HL-60/S4 (cell line): ENCODE measurements at regions not wholly inside any gene's neighbourhood (a gene's known extent, or its start where the extent isn't known, plus 50 kb on each side); places are given as distances from the start of the nearest gene placed in this dataset.

Experiments
- in situ Hi-C: fragments of 300-500 bp; cut with MboI; formaldehyde crosslinking; loops from 2 replicates; pipeline ENCODE4 v1.14.3; 2022; ENCODE audit warnings: low sequenced_read_pairs

GRCh38 chr4:164446516-164446915, 307.4 kb upstream of the SMIM31 start:
- in situ Hi-C loops, result no loop called here

GRCh38 chr4:164461901-164462300, 292.0 kb upstream of the SMIM31 start:
- in situ Hi-C loops, result no loop called here

- in situ Hi-C loops, result no loop called here
Measured at GRCh38 chr4:164462471-164462870, 291.5 kb upstream of the SMIM31 start.

GRCh38 chr4:164464313-164464712, 289.6 kb upstream of the SMIM31 start:
- in situ Hi-C loops, result no loop called here

- in situ Hi-C loops, result no loop called here
Measured at GRCh38 chr4:164467493-164467892, 286.4 kb upstream of the SMIM31 start.

- in situ Hi-C loops, result no loop called here
Measured at GRCh38 chr4:164481306-164482091, 272.4 kb upstream of the SMIM31 start.

GRCh38 chr4:164482092-164482404, 271.9 kb upstream of the SMIM31 start:
- in situ Hi-C loops, result no loop called here

- in situ Hi-C loops, result no loop called here
Measured at GRCh38 chr4:164482758-164483157, 271.2 kb upstream of the SMIM31 start.

GRCh38 chr4:164483711-164484110, 270.2 kb upstream of the SMIM31 start:
- in situ Hi-C loops, result no loop called here

- in situ Hi-C loops, result no loop called here
Measured at GRCh38 chr4:164484551-164484950, 269.4 kb upstream of the SMIM31 start.

GRCh38 chr4:164485136-164485535, 268.8 kb upstream of the SMIM31 start:
- in situ Hi-C loops, result no loop called here

- in situ Hi-C loops, result no loop called here
Measured at GRCh38 chr4:164488114-164488513, 265.8 kb upstream of the SMIM31 start.

- in situ Hi-C loops, result no loop called here
Measured at GRCh38 chr4:164501074-164501473, 252.9 kb upstream of the SMIM31 start.

GRCh38 chr4:164503874-164504273, 250.1 kb upstream of the SMIM31 start:
- in situ Hi-C loops, result no loop called here

GRCh38 chr4:164508097-164508496, 245.8 kb upstream of the SMIM31 start:
- in situ Hi-C loops, result no loop called here

GRCh38 chr4:164508771-164509170, 245.2 kb upstream of the SMIM31 start:
- in situ Hi-C loops, result no loop called here

GRCh38 chr4:164509951-164510350, 244.0 kb upstream of the SMIM31 start:
- in situ Hi-C loops, result no loop called here

- in situ Hi-C loops, result no loop called here
Measured at GRCh38 chr4:164512124-164512523, 241.8 kb upstream of the SMIM31 start.

- in situ Hi-C loops, result no loop called here
Measured at GRCh38 chr4:164514765-164515164, 239.2 kb upstream of the SMIM31 start.

- in situ Hi-C loops, result no loop called here
Measured at GRCh38 chr4:164524789-164525188, 229.1 kb upstream of the SMIM31 start.

- in situ Hi-C loops, result no loop called here
Measured at GRCh38 chr4:164526933-164527583, 226.9 kb upstream of the SMIM31 start.

- in situ Hi-C loops, result no loop called here
Measured at GRCh38 chr4:164529058-164529457, 224.9 kb upstream of the SMIM31 start.

- in situ Hi-C loops, result no loop called here
Measured at GRCh38 chr4:164529486-164529885, 224.4 kb upstream of the SMIM31 start.
